Activated CD8-positive, alpha-beta memory T cell treated with anti-CD3 and anti-CD28 coated beads, Interleukin-2, amount 50 U/mL, for 48 hours (primary cell): ENCODE measurements at regions not wholly inside any gene's neighbourhood (a gene's known extent, or its start where the extent isn't known, plus 50 kb on each side); places are given as distances from the start of the nearest gene placed in this dataset.

Source experiments
- DNase-seq: peaks from one replicate; pipeline ENCODE4 v3.0.0-alpha.2; 2020

DNA sequence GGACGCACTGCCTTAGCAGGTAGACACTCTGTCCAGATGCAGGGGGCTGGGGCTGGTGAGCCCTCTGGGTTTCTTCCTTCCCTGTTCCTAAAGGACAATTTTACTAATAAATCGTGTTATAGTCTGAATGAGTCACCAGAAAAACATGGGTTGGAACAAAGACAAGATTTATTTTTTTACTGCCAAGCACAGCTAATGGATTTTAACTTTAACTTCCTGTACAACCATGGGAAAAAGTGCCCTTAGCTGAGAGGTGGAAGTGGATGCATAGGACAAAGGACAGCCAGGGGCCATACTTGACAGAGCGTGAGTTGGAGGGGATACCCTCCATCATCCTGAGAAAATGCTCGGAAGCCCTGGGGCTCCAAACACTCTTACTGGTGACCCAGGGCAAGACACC, 300.7 kb downstream of the MSX2 start:
- no peak for DNase-seq

DNA sequence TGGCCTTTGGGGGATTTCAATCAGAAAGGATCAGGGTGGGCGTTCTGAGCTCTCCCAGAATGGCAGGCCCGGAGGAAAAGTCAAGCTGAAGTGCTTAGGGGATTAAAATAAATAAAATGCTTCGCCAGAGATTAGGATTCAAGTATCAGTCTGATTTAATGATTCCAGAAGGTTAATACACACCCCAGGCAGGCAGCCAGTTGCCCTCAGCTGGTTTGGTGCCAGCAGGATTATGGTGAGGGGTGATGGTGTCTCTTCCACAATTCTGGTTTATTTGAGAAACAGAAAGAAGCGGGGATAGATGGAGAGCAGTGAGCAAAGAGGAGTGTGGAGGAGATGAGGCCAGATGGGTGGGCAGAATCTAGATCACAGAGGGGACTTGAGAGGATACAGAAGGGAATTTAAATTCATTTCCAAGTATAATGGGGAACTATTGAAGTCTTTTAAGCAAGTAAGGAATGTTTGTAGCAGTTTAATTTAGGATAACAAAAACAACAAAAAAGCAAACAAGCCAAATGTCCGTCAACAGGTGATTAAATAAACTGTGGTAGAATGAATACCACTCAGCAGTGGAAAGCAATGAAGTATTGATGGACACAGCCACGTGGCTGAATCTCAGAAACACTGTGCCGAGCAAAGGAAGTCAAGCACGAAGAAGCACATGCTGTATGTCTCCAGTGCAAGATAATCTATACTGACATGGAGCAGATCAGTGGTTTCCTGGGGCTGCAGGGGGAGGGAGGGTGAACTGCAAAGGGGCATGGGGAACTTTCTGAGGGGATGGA, 297.7 kb downstream of the MSX2 start:
- DNase-seq: no peak

DNA sequence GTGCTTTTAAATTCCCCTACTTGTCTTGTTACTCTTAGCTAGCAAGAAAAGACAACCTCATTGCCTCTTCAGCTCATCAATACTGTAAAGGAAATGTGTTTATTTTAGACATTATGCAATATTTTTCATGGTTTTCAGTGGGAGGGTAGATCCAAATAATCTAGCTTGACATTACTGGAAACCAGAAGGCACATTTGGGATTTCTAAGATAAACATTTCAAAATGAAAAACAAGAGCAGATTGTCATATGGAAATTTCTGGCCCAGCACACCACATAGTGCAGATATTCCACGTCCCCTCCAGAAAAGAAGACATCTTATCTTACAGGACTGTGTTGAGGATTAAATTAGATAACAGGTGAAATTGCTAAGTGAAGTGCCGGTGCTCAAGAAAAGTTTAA, 296.9 kb downstream of the MSX2 start:
- no peak for DNase-seq

DNA sequence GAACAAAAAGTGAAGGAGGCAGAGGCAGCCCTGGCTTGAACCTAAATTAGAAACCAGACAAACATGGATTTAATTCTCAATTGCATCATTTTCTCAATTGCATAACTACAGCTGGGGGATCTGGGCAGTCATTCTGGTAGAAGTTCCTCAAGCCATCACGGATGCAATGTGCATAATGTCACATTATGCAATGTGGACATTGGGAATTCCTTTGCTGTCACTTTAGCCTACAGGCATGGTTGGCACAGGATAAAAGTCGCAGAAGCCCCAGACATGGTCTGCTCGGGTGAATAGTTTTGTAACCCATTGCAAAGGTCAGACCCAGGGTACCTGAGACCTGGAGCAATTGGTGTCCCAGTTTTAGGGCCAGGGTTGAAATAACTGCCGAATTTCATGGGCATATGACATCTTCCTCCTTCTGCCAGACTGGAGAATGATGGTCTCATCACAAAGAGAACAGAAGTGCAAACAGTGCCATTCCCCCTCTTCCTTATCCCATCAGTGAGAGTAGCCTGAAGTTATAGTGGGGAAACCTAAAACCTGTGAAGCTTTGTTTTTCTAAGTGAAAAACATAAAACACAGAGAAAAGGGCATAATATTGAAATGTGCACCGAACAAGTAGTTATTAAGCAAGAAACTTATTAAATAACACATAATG, 290.8 kb downstream of the MSX2 start:
- no peak for DNase-seq

DNA sequence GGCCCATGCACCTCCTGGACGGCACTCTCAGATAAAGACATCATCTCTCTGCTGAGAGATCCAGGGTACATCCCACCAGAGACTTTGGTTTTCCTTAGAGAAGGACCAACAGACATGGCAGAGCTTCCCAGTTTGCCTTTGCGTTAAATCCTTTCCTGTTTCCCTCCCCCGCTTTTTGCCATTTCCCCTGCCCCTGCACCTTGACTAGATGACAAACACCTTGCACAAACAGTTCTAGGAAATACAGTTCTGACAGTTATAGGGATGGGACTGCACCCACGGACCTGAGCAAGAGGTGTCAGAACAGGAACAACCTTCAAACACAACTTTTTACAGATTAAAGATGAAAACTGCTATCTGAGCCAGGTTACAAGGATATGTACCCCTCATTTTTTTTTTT, 288.9 kb downstream of the MSX2 start:
- no peak for DNase-seq

DNA sequence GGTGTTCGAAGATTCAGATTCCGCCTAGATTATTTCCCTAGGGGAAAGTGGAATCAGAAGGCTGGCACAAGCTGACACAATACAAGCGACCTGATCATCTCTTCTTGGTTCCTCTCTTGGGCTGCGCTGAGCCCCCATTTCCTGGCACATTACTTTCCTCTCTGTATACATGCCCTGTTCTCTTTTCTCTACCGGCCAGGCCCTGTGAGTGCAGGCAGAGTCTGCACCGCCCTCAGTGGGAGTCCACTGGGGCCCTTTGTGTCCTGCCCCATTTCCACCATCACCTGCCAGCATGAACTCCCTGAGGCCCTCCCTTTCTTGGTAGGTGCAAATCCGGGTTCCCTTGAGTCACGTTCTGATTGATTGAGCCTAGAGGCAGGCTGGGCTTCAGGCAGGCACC, 287.9 kb downstream of the MSX2 start:
- no peak for DNase-seq

DNA sequence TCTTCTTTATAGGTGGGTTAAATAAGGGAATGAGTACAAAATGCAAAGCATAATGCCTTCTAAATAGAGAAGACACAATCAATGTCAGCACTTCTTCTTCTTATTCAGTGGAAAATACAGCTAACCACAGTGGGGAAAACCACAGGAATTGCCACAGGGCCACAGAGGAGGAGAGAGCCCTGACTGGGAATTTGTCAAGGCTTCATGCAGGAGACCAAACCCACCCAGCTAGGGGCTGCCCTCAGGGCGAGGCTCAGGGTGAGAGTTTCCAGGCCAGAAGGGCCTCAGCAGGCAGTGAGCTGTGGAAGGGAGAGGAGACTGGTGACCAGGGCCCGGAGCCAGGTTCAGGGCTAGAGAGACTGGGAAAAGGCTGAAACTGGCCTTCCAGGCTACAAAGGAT, 279.1 kb downstream of the MSX2 start:
- no peak for DNase-seq

DNA sequence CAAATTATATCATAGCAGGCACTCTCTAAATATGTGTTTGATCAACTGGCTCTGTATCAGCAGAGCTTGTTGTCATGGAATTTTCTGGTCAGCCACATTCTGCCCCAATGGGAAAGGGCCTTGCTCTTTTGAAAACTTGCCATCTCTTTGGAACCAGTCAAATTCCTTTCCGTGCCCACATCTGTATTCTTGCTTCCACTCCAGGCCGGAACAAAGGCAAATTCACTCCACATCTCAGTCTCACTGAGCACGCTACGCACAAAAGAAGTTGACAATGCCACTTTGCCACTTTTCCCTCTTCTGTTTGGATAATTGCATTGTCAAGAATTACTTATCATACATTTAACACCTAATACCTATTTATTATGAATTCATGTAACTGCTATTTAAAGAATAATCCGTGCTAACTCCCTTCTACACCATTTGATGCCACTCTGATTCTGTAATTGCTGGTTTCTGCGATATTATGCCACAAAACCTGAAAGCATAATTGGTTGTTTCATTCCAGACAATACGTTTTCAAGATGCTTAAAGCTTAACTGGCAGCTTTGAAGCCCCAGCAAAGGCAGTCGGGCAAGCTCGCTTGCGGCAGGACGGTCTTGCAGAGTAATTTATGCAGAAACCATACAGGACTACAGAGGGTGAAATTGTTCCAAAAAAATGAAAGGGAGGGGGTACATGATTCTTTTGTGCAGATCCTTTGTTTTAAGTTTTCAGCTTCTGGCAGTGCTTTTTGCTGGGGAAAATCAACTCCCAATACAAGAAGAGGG, 277.7 kb downstream of the MSX2 start:
- DNase-seq: no peak

DNA sequence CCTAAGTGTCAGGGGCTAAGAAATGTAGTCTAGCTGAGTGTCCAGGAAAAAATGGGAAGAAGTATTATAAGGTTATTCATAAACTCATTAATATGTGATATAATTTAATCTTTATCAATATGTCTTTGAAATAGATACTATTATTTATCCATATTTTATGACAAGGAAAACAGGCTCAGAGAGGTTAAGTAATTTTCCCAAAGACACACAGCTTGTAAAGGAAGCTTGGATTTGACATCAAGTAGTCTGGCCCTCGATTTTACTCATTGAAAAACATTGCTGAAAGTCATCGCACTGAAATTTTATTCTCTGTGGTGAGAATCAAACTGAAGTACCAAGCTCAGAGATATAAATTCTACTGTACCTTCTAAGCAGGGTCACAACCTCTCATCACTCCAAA, 276.9 kb downstream of the MSX2 start:
- DNase-seq: no peak

DNA sequence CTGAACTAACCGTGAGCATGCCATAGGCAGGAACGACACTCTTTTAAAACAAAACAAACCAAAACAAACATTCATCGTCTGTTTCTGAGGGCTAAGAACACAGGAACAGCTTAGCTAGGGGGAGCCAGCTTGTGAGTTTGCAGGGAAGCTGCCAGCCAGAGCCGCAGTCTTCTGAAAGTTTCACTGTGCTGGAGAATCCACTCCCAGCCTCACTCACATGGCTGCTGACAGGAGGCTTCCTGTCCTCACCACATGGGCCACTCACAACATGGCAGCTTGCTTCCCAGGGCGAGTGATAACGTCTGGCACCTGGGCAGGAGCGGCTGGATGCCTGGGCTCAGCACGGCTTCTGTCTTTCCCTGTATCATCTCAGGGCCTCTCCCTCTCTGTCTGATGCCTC, 275.2 kb downstream of the MSX2 start:
- no peak for DNase-seq

DNA sequence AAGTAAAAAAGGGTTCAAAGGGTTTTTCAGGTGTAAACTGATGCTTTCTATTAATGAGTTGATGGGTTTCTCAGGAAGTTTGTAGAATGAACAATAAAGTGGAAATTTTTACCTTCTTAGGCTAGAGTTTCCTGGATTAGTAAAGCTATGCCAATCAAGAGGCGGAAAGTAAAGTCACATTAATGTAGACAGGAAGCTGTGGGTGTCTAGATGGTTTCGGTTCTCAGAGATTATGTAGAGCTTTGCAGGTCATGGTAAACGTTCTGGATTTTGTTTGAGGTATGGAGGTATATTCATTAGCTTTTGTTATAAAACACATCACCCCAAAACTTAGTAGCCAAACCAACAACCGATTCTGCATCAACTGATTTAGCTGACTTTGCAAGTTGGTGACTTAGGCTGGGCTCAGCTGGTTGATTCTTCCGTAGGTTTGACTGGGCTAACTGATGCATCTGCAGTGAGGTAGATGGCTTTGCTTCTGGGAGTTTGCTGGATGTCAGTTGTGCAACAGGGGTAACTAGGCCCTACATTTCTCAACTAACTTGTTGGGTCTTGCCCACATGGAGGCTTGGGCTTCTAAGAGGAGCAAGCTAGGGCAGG, 273.8 kb downstream of the MSX2 start:
- DNase-seq: no peak

DNA sequence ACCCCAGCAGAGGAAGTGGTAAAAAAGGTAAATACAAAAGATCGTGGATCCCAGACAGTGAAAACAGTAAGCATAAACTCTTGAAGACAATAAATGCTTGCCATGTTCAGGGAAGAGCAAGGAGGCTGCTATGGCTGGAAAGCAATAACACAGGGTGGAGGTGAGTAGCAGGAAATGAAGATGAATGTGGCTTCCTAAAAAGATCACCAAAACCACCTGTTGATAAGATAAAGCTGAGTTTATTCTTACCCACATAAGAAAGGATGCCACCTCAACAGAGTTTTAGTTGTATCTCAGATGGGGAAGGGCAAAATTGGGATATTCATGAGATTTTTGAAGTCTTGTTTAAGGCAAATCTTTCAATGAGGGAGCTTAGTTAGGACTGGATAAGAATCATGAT, 273.3 kb downstream of the MSX2 start:
- DNase-seq: no peak

DNA sequence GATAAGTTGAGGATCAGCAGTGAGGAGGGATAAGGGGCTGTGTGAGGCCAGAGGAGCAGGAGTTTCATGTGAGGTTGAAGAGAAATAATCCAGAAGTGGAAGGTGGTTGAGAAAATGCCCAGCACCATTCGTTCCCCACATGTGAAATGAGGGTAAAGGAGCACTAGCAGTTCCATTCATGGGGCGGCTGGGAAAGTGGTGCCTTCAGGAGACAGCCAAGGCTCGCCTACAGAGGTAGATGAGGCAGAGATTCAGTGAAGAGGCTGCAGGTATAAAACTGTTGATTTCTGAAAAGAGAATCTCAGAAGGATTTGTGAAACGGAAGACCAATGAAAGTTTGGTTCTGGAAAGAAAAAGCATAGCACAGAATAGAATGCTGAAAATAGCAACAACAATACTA, 272.6 kb downstream of the MSX2 start:
- DNase-seq: no peak

DNA sequence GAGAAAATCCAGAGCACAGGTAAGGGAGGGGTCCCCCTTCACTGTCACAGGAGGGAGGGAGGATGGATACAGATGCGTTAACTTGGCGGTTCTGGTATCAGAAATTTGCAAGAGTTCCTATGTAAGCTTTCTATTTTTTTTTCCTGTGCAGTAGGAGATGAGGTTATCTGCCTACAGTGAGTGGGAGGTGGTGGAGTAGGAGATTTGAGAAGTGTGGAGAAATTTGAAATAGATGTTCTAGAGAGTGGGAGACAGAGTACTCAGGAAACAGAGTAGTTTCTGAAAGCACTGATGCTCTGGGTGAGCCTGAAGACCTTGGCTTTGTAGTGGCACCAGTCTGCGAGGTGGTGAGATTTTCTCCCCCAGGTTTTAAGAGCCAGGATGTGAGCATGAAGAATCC, 271.4 kb downstream of the MSX2 start:
- no peak for DNase-seq

DNA sequence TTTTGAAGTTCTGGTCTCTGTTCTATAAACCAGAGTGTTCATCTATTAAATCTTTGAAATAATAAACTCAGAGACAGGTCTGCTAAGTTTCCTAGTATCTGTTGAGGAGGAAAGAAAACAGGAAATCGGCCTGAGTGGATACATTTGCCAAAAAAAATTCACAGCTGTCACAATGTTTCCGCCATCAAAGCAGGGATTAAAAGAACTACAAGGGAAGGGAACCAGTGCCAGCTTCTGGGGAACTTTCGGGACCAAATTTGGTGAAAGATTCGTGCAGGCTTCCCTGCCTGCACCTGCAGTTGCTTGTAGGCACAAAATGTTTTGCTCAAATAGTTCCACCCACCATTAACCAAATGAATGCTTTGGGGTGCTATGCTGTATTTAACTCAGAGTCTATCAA, 267.5 kb downstream of the MSX2 start:
- no peak for DNase-seq

DNA sequence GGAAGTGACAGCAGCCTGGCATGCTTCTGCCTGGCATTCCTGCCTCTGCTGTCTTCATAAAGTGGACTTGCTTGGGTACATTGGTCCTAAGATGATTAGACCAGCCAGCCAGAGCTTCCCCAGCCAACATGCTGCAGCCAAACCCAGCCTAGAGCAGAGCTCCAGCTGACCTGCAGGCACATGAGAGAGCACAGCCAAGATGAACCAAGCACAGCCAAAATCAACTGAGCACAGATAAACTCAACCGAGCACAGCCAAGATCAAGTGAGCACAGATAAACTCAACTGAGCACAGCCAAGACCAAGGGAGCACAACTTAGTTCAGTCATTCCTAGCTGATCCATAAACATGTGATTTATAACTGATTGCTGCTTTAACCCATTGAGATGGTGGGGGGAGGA, 266.5 kb downstream of the MSX2 start:
- no peak for DNase-seq

DNA sequence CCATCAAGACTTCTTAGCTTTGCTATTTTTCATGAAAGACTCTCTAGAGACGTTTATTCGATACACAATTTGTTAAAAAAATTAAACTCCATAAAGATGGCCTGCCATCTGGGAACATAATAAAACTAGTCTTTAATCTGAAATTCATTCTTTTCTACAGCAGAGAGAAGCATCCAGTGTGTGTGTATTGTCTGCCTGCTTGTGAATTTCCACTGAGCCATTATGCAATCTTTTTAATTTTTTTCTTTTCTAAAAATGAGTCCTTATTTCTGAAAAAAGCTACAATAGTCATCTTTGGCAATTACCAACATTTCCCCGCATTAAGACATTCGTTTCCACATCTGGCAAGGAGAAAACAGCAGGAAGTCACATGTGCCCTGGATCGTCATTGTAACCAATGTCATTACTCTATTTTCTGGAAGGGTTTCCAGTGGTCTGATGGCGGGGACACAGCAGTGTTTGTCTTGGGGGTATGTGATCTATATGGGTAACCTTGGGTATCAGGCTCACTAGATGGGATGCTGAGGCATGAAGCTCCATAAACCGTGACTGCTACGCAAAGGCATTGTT, 263.1 kb downstream of the MSX2 start:
- no peak for DNase-seq

DNA sequence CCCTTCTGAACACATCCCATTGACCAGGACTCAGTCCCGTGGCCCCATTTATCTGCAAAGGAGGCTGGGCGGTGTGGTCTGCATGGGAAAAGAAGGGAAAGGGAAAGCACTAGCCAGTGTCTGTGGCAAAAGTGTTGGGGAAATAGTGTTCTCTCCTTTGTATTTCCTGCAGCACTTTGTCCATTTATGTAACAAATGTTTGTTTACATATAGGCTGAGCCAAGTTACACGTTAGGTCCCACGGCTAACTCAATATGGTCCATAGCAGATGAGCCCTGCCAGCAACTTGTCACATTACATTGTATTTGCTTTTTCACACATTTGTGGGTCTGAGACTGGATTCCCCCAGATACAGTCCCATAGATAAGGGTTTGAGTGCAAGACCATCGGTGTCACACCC, 260.5 kb downstream of the MSX2 start:
- no peak for DNase-seq

DNA sequence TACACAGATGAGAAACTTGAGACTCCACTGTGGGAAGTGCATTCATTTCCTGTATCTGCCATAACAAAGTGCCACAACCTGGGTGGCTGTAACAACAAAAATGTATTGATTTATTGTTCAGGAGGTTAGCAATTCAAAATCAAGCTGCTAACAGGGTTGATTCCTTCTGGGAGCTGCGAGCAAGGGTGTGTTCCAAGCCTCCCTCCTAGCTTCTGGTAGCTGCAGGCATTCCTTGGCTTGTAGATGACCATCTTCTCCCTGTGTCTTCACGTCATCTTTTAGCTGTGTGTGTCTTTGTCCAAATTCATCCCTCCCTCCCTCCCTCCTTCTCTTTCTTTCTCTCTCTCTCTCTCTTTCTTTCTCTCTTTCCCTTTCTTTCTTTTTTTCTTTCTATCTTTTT, 258.1 kb downstream of the MSX2 start:
- DNase-seq: no peak

DNA sequence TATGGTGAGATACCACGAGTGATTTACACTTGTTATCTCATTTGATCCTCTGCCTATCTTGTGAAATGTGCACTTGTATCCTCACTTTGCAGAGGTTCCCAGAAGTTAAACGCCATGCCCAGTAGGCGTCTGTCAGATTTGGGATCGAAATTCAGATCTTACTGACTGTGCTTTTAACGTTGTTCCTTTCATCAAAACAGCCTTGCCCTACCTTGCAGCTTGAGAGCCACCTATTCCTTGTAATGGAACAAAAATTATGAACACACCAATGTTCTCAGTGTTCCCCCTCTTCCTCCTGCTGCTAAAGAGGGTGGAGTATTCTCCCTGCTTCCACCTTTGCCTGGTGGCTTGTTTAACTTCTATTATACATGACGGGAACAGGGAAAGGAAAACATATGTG, 257.0 kb downstream of the MSX2 start:
- DNase-seq: no peak

DNA sequence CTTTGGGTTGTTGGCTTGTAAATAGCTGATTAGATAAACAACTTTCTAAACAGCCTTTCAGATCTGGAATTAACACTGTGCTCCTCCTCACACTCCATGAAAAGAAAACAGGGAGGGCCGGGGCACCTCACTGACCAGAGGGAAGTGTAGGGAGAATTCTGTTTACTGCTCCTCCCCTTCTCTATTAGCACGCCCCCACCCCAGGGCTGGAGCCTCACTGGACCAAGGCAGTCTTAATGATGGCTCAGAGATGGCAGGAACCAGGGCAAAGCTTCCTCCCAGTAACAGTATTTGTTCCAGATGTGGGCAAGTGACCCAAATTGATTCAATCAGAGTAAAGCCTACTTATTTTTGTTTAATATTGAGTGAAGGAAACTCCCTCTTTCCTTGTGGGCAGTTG, 256.6 kb downstream of the MSX2 start:
- no peak for DNase-seq

DNA sequence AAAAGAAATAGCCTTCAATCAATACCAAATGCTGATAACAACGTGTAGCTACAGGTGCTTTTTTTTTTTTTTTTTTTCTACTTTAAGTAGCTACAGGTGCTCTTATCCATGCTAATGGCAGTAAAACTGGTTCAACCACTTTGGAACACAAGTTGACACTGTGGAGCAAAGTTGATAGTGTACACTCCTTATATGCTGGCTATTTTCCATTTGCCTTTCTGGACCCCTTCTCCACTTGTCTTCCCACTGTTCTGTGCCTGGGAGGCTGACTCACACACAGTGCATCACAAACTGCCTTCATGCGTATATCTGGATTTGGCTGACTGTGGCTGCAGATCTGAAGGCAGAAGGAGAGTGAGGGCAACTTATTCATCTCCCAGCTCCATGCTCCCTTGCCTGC, 247.9 kb downstream of the MSX2 start:
- no peak for DNase-seq

DNA sequence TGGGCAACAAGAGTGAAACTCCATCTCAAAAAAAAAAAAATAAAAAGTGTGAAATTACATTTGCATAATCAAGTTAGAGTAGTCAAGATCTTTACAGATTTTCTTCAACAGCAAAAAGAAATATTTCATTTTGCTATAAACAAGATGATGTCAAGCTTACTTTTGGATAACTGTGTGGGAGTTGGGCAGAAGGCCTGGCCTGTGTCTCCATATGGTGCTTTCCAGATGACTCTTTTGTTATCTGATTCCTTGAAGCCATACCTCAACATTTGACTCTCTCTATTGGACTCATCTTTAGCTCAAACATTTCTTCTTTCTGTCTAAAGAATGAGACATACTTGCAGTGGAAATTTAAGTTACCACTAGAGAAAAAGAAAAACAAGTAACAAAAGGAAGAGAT, 246.8 kb downstream of the MSX2 start:
- no peak for DNase-seq
